ENCODE measurements at regions not wholly inside any gene's neighbourhood (a gene's known extent, or its start where the extent isn't known, plus 50 kb on each side); places are given as distances from the start of the nearest gene placed in this dataset.

- no peaks in the 10 kb centered on the region for H3K4me1 ChIP-seq (ENCODE audit: control insufficient read depth in 2 of 2, insufficient read depth in 1 of 2, low read depth in 1 of 2, low read length in 2 of 2)
- H4K91ac ChIP-seq (ENCODE audit: low read depth, low read length, poor library complexity), result no peak overlapping the region
- H2AFZ ChIP-seq (ENCODE audit: low read length), result no peak overlapping the region
- no peaks in the 10 kb centered on the region for H3K79me1 ChIP-seq (ENCODE audit: low read depth, low read length)
- DNase-seq (ENCODE audit: low spot score), result peak; percentile 8
- H3K4me2 ChIP-seq (ENCODE audit: insufficient read depth, low read length, poor library complexity, severe bottlenecking), result no peak overlapping the region
- no peak overlapping the region for H3K14ac ChIP-seq (ENCODE audit: low read length)
- H2AK5ac ChIP-seq (ENCODE audit: low read depth, low read length), result no peak overlapping the region
- no peak overlapping the region for H3K4ac ChIP-seq (ENCODE audit: low read length)
- H3K23ac ChIP-seq (ENCODE audit: low read depth, low read length, poor library complexity), result no peak overlapping the region
- no peaks in the 10 kb centered on the region for H3K27me3 ChIP-seq (ENCODE audit: control insufficient read depth in 3 of 3, insufficient read depth in 3 of 3, low read depth in 1 of 3, low read length in 3 of 3)
- H3K4me3 ChIP-seq (ENCODE audit: low read length in 2 of 2), result no peak overlapping the region
- H2BK5ac ChIP-seq (ENCODE audit: low read length), result no peak overlapping the region
- H2BK120ac ChIP-seq (ENCODE audit: low read depth, low read length), result no peak overlapping the region
- H3K18ac ChIP-seq (ENCODE audit: low read length), result no peak overlapping the region
- H3K27ac ChIP-seq (replicated peaks; ENCODE audit: low read length), result no peak overlapping the region
- H2BK15ac ChIP-seq (ENCODE audit: low read length), result no peak overlapping the region
- no CpG with 5 or more reads among the region's 6 CpGs for WGBS, 2 donors (ENCODE audit: extremely low coverage in 2 of 2, insufficient read length in 2 of 2, insufficient replicate concordance in 1 of 2)
- H3K36me3 ChIP-seq (replicated peaks in 1 of 2; ENCODE audit: control insufficient read depth in 2 of 2, insufficient read depth in 2 of 2, low read length in 2 of 2), result no peaks in the 10 kb centered on the region
- H3K9ac ChIP-seq (ENCODE audit: low read depth, low read length, poor library complexity), result no peak overlapping the region
- H4K8ac ChIP-seq (ENCODE audit: low read depth, low read length), result no peak overlapping the region
- no peak overlapping the region for H2BK12ac ChIP-seq (ENCODE audit: low read length)
- no peaks in the 10 kb centered on the region for H3K9me3 ChIP-seq (replicated peaks in 1 of 2; ENCODE audit: control insufficient read depth in 2 of 2, insufficient read depth in 1 of 2, low read depth in 1 of 2, low read length in 2 of 2)
Measured at GRCh38 chr10:23886355-23886754, 322.6 kb upstream of the KIAA1217 start.

GRCh38 chr10:23891301-23891700 is 317.6 kb upstream of the KIAA1217 start:
- Histone ChIP-seq H3K79me1 (ENCODE audit: low read depth, low read length) (no peaks in the 10 kb centered on the region), H2BK120ac (ENCODE audit: low read depth, low read length) (no peak overlapping the region), H3K27me3 (ENCODE audit: control insufficient read depth in 3 of 3, insufficient read depth in 3 of 3, low read depth in 1 of 3, low read length in 3 of 3) (no peaks in the 10 kb centered on the region), H3K14ac (ENCODE audit: low read length) (no peak overlapping the region), H3K4me1 (ENCODE audit: control insufficient read depth in 2 of 2, insufficient read depth in 1 of 2, low read depth in 1 of 2, low read length in 2 of 2) (no peaks in the 10 kb centered on the region), H2AFZ (ENCODE audit: low read length) (no peak overlapping the region), H2AK5ac (ENCODE audit: low read depth, low read length) (no peak overlapping the region), H4K8ac (ENCODE audit: low read depth, low read length) (no peak overlapping the region), H3K27ac (replicated peaks; ENCODE audit: low read length) (no peak overlapping the region), H2BK5ac (ENCODE audit: low read length) (no peak overlapping the region), H2BK12ac (ENCODE audit: low read length) (no peak overlapping the region), H3K4me2 (ENCODE audit: insufficient read depth, low read length, poor library complexity, severe bottlenecking) (no peak overlapping the region), H3K23ac (ENCODE audit: low read depth, low read length, poor library complexity) (no peak overlapping the region), H3K4ac (ENCODE audit: low read length) (no peak overlapping the region), H3K9me3 (replicated peaks in 1 of 2; ENCODE audit: control insufficient read depth in 2 of 2, insufficient read depth in 1 of 2, low read depth in 1 of 2, low read length in 2 of 2) (no peaks in the 10 kb centered on the region), H4K91ac (ENCODE audit: low read depth, low read length, poor library complexity) (no peak overlapping the region), H3K4me3 (ENCODE audit: low read length in 2 of 2) (no peak overlapping the region), H2BK15ac (ENCODE audit: low read length) (no peak overlapping the region), H3K9ac (ENCODE audit: low read depth, low read length, poor library complexity) (no peak overlapping the region), H3K18ac (ENCODE audit: low read length) (no peak overlapping the region), H3K36me3 (replicated peaks in 1 of 2; ENCODE audit: control insufficient read depth in 2 of 2, insufficient read depth in 2 of 2, low read length in 2 of 2) (no peaks in the 10 kb centered on the region)
- no peak for DNase-seq (ENCODE audit: low spot score)
- WGBS, 2 donors (ENCODE audit: extremely low coverage in 2 of 2, insufficient read length in 2 of 2, insufficient replicate concordance in 1 of 2), result no CpG with 5 or more reads among the region's 4 CpGs

GRCh38 chr10:23892296-23892695 is 316.6 kb upstream of the KIAA1217 start:
- DNase-seq (ENCODE audit: low spot score), result no peak
- no peaks in the 10 kb centered on the region for H3K27me3 ChIP-seq (ENCODE audit: control insufficient read depth in 3 of 3, insufficient read depth in 3 of 3, low read depth in 1 of 3, low read length in 3 of 3)
- no peak overlapping the region for H3K9ac ChIP-seq (ENCODE audit: low read depth, low read length, poor library complexity)
- H2AK5ac ChIP-seq (ENCODE audit: low read depth, low read length), result no peak overlapping the region
- no peak overlapping the region for H3K4me3 ChIP-seq (ENCODE audit: low read length in 2 of 2)
- no peak overlapping the region for H3K27ac ChIP-seq (replicated peaks; ENCODE audit: low read length)
- no peak overlapping the region for H3K18ac ChIP-seq (ENCODE audit: low read length)
- no peaks in the 10 kb centered on the region for H3K36me3 ChIP-seq (replicated peaks in 1 of 2; ENCODE audit: control insufficient read depth in 2 of 2, insufficient read depth in 2 of 2, low read length in 2 of 2)
- H3K23ac ChIP-seq (ENCODE audit: low read depth, low read length, poor library complexity), result no peak overlapping the region
- no peak overlapping the region for H3K4ac ChIP-seq (ENCODE audit: low read length)
- no peak overlapping the region for H4K8ac ChIP-seq (ENCODE audit: low read depth, low read length)
- H3K79me1 ChIP-seq (ENCODE audit: low read depth, low read length), result no peaks in the 10 kb centered on the region
- no peaks in the 10 kb centered on the region for H3K9me3 ChIP-seq (replicated peaks in 1 of 2; ENCODE audit: control insufficient read depth in 2 of 2, insufficient read depth in 1 of 2, low read depth in 1 of 2, low read length in 2 of 2)
- H3K14ac ChIP-seq (ENCODE audit: low read length), result no peak overlapping the region
- H3K4me1 ChIP-seq (ENCODE audit: control insufficient read depth in 2 of 2, insufficient read depth in 1 of 2, low read depth in 1 of 2, low read length in 2 of 2), result no peaks in the 10 kb centered on the region
- H2BK12ac ChIP-seq (ENCODE audit: low read length), result no peak overlapping the region
- H2AFZ ChIP-seq (ENCODE audit: low read length), result no peak overlapping the region
- H2BK120ac ChIP-seq (ENCODE audit: low read depth, low read length), result no peak overlapping the region
- no peak overlapping the region for H3K4me2 ChIP-seq (ENCODE audit: insufficient read depth, low read length, poor library complexity, severe bottlenecking)
- H2BK5ac ChIP-seq (ENCODE audit: low read length), result no peak overlapping the region
- no peak overlapping the region for H2BK15ac ChIP-seq (ENCODE audit: low read length)
- H4K91ac ChIP-seq (ENCODE audit: low read depth, low read length, poor library complexity), result no peak overlapping the region

- no peak overlapping the region for H2BK120ac ChIP-seq (ENCODE audit: low read depth, low read length)
- no peak overlapping the region for H2AK5ac ChIP-seq (ENCODE audit: low read depth, low read length)
- H2BK12ac ChIP-seq (ENCODE audit: low read length), result no peak overlapping the region
- no peaks in the 10 kb centered on the region for H3K79me1 ChIP-seq (ENCODE audit: low read depth, low read length)
- H2AFZ ChIP-seq (ENCODE audit: low read length), result no peak overlapping the region
- H3K14ac ChIP-seq (ENCODE audit: low read length), result no peak overlapping the region
- WGBS, 2 donors (ENCODE audit: extremely low coverage in 2 of 2, insufficient read length in 2 of 2, insufficient replicate concordance in 1 of 2), result no CpG with 5 or more reads among the region's 4 CpGs
- H3K9ac ChIP-seq (ENCODE audit: low read depth, low read length, poor library complexity), result no peak overlapping the region
- no peak overlapping the region for H3K4me2 ChIP-seq (ENCODE audit: insufficient read depth, low read length, poor library complexity, severe bottlenecking)
- no peak overlapping the region for H2BK5ac ChIP-seq (ENCODE audit: low read length)
- H3K4me3 ChIP-seq (ENCODE audit: low read length in 2 of 2), result no peak overlapping the region
- H2BK15ac ChIP-seq (ENCODE audit: low read length), result no peak overlapping the region
- no peaks in the 10 kb centered on the region for H3K4me1 ChIP-seq (ENCODE audit: control insufficient read depth in 2 of 2, insufficient read depth in 1 of 2, low read depth in 1 of 2, low read length in 2 of 2)
- no peak overlapping the region for H3K4ac ChIP-seq (ENCODE audit: low read length)
- no peaks in the 10 kb centered on the region for H3K9me3 ChIP-seq (replicated peaks in 1 of 2; ENCODE audit: control insufficient read depth in 2 of 2, insufficient read depth in 1 of 2, low read depth in 1 of 2, low read length in 2 of 2)
- H3K36me3 ChIP-seq (replicated peaks in 1 of 2; ENCODE audit: control insufficient read depth in 2 of 2, insufficient read depth in 2 of 2, low read length in 2 of 2), result no peaks in the 10 kb centered on the region
- no peak overlapping the region for H3K23ac ChIP-seq (ENCODE audit: low read depth, low read length, poor library complexity)
- H3K27me3 ChIP-seq (ENCODE audit: control insufficient read depth in 3 of 3, insufficient read depth in 3 of 3, low read depth in 1 of 3, low read length in 3 of 3), result no peaks in the 10 kb centered on the region
- DNase-seq (ENCODE audit: low spot score), result no peak
- H4K91ac ChIP-seq (ENCODE audit: low read depth, low read length, poor library complexity), result no peak overlapping the region
- H3K27ac ChIP-seq (replicated peaks; ENCODE audit: low read length), result no peak overlapping the region
- no peak overlapping the region for H3K18ac ChIP-seq (ENCODE audit: low read length)
- no peak overlapping the region for H4K8ac ChIP-seq (ENCODE audit: low read depth, low read length)
Measured at GRCh38 chr10:23897267-23897666, 311.7 kb upstream of the KIAA1217 start.
